ENCODE measurements at regions not wholly inside any gene's neighbourhood (a gene's known extent, or its start where the extent isn't known, plus 50 kb on each side); places are given as distances from the start of the nearest gene placed in this dataset.

DNA sequence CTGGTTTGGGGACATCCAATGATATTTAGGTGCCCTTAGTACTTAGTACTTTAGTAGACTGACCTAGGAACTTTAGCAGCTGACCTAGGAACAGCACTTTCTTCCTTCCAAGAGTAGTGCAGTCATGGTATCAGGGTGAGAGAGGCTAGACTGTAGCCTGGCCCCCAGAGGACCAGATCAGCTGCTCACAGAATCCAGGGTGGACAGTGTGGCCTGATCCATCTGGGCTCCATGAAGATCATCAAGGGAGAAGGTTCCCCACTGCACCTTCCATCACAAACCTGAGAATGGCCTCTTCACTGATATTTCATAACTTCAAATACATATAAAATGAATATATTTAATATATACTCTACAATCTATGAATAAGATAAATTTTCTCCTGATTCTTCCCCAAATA is 59.0 kb upstream of the TLR3 start:
- TF ChIP-seq, protein P1, sequence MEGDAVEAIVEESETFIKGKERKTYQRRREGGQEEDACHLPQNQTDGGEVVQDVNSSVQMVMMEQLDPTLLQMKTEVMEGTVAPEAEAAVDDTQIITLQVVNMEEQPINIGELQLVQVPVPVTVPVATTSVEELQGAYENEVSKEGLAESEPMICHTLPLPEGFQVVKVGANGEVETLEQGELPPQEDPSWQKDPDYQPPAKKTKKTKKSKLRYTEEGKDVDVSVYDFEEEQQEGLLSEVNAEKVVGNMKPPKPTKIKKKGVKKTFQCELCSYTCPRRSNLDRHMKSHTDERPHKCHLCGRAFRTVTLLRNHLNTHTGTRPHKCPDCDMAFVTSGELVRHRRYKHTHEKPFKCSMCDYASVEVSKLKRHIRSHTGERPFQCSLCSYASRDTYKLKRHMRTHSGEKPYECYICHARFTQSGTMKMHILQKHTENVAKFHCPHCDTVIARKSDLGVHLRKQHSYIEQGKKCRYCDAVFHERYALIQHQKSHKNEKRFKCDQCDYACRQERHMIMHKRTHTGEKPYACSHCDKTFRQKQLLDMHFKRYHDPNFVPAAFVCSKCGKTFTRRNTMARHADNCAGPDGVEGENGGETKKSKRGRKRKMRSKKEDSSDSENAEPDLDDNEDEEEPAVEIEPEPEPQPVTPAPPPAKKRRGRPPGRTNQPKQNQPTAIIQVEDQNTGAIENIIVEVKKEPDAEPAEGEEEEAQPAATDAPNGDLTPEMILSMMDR (IDR thresholded peaks at IDR 0.05; ENCODE audit: low read depth, low read length), result no peak
- TF ChIP-seq POLR2A (IDR thresholded peaks at IDR 0.05; ENCODE audit: extremely low read depth, insufficient read length), result no peak

Data from NB4 (cell line).